ENCODE measurements at regions not wholly inside any gene's neighbourhood (a gene's known extent, or its start where the extent isn't known, plus 50 kb on each side); places are given as distances from the start of the nearest gene placed in this dataset.

DNA sequence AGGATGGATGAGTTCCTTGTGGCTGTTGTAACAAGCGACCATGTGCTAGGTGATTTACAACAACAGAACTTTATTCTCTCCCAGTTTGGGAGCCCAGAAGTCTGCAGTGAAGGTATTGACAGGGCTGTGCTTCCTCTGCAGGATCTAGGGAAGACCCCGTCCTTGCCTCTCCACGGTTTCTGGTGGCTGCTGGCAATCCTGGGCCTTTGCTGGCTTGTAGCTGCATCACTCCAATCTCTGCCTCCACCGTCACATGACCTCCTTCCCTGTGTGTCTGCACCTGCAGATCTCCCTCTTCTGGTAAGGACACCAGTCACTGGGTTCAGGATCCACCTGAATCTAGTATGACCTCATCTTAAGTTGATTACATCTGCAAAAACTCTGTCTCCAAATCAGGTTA, 115.6 kb downstream of the GLRX3 start:
- TF ChIP-seq, protein P1, sequence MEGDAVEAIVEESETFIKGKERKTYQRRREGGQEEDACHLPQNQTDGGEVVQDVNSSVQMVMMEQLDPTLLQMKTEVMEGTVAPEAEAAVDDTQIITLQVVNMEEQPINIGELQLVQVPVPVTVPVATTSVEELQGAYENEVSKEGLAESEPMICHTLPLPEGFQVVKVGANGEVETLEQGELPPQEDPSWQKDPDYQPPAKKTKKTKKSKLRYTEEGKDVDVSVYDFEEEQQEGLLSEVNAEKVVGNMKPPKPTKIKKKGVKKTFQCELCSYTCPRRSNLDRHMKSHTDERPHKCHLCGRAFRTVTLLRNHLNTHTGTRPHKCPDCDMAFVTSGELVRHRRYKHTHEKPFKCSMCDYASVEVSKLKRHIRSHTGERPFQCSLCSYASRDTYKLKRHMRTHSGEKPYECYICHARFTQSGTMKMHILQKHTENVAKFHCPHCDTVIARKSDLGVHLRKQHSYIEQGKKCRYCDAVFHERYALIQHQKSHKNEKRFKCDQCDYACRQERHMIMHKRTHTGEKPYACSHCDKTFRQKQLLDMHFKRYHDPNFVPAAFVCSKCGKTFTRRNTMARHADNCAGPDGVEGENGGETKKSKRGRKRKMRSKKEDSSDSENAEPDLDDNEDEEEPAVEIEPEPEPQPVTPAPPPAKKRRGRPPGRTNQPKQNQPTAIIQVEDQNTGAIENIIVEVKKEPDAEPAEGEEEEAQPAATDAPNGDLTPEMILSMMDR (IDR thresholded peaks at IDR 0.05) = no peak
- TF ChIP-seq SIN3A (IDR thresholded peaks at IDR 0.05; ENCODE audit: borderline replicate concordance, insufficient read depth, low read depth, low read length) = no peak
- TF ChIP-seq, protein P2, sequence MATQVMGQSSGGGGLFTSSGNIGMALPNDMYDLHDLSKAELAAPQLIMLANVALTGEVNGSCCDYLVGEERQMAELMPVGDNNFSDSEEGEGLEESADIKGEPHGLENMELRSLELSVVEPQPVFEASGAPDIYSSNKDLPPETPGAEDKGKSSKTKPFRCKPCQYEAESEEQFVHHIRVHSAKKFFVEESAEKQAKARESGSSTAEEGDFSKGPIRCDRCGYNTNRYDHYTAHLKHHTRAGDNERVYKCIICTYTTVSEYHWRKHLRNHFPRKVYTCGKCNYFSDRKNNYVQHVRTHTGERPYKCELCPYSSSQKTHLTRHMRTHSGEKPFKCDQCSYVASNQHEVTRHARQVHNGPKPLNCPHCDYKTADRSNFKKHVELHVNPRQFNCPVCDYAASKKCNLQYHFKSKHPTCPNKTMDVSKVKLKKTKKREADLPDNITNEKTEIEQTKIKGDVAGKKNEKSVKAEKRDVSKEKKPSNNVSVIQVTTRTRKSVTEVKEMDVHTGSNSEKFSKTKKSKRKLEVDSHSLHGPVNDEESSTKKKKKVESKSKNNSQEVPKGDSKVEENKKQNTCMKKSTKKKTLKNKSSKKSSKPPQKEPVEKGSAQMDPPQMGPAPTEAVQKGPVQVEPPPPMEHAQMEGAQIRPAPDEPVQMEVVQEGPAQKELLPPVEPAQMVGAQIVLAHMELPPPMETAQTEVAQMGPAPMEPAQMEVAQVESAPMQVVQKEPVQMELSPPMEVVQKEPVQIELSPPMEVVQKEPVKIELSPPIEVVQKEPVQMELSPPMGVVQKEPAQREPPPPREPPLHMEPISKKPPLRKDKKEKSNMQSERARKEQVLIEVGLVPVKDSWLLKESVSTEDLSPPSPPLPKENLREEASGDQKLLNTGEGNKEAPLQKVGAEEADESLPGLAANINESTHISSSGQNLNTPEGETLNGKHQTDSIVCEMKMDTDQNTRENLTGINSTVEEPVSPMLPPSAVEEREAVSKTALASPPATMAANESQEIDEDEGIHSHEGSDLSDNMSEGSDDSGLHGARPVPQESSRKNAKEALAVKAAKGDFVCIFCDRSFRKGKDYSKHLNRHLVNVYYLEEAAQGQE (IDR thresholded peaks at IDR 0.05; ENCODE audit: insufficient read depth in 1 of 2, low read depth in 2 of 2, low read length in 1 of 2) = no peak
- no peak for TF ChIP-seq POLR2AphosphoS5 (IDR thresholded peaks at IDR 0.05; ENCODE audit: low read depth, low read length)
